ENCODE measurements at regions not wholly inside any gene's neighbourhood (a gene's known extent, or its start where the extent isn't known, plus 50 kb on each side); places are given as distances from the start of the nearest gene placed in this dataset.
A peak's percentile ranks its signal among the peaks of the same experiment; 100 is the strongest.

- DNase-seq (ENCODE audit: low read depth) = no peak
- TF ChIP-seq CTCF (IDR thresholded peaks at IDR 0.05; ENCODE audit: control insufficient read depth, insufficient read depth, low read depth, low read length, missing control alignments) = no peak
- no peak overlapping the region for H3K4me3 ChIP-seq (ENCODE audit: control insufficient read depth, low read depth, low read length)
Measured at GRCh38 chr6:12230523-12230922, 59.6 kb upstream of the EDN1 start.

GRCh38 chr6:12232339-12232738, 57.8 kb upstream of the EDN1 start:
- H3K4me3 ChIP-seq (ENCODE audit: control insufficient read depth, low read depth, low read length) = no peak overlapping the region
- no peak for TF ChIP-seq CTCF (IDR thresholded peaks at IDR 0.05; ENCODE audit: control insufficient read depth, insufficient read depth, low read depth, low read length, missing control alignments)
- DNase-seq (ENCODE audit: low read depth) = peak; percentile 61

- no peak for TF ChIP-seq CTCF (IDR thresholded peaks at IDR 0.05; ENCODE audit: control insufficient read depth, insufficient read depth, low read depth, low read length, missing control alignments)
- DNase-seq (ENCODE audit: low read depth) = no peak
- H3K4me3 ChIP-seq (ENCODE audit: control insufficient read depth, low read depth, low read length) = no peak overlapping the region
Measured at GRCh38 chr6:12232821-12233220, 57.3 kb upstream of the EDN1 start.

GRCh38 chr6:12233693-12234571, 56.2 kb upstream of the EDN1 start:
- no peak overlapping the region for H3K4me3 ChIP-seq (ENCODE audit: control insufficient read depth, low read depth, low read length)
- peak; percentile 81 for TF ChIP-seq CTCF (IDR thresholded peaks at IDR 0.05; ENCODE audit: control insufficient read depth, insufficient read depth, low read depth, low read length, missing control alignments)
- DNase-seq (ENCODE audit: low read depth) = peak; percentile 59

- TF ChIP-seq CTCF (IDR thresholded peaks at IDR 0.05; ENCODE audit: control insufficient read depth, insufficient read depth, low read depth, low read length, missing control alignments) = no peak
- no peak for DNase-seq (ENCODE audit: low read depth)
- H3K4me3 ChIP-seq (ENCODE audit: control insufficient read depth, low read depth, low read length) = no peak overlapping the region
Measured at GRCh38 chr6:12235341-12235740, 54.8 kb upstream of the EDN1 start.

GRCh38 chr6:12238219-12238618, 51.9 kb upstream of the EDN1 start:
- DNase-seq (ENCODE audit: low read depth) = no peak

More at GRCh38 chr6:12238219-12238618, 51.9 kb upstream of the EDN1 start:
- H3K4me3 ChIP-seq (ENCODE audit: control insufficient read depth, low read depth, low read length) = no peak overlapping the region
- TF ChIP-seq CTCF (IDR thresholded peaks at IDR 0.05; ENCODE audit: control insufficient read depth, insufficient read depth, low read depth, low read length, missing control alignments) = no peak
